Ammon's horn (tissue), 1 donor: ENCODE measurements at regions not wholly inside any gene's neighbourhood (a gene's known extent, or its start where the extent isn't known, plus 50 kb on each side); places are given as distances from the start of the nearest gene placed in this dataset.

Experiments
- DNase-seq: peaks from one replicate; pipeline ENCODE4 v3.0.0-alpha.2; 2016; ENCODE audit warnings: low spot score

DNA sequence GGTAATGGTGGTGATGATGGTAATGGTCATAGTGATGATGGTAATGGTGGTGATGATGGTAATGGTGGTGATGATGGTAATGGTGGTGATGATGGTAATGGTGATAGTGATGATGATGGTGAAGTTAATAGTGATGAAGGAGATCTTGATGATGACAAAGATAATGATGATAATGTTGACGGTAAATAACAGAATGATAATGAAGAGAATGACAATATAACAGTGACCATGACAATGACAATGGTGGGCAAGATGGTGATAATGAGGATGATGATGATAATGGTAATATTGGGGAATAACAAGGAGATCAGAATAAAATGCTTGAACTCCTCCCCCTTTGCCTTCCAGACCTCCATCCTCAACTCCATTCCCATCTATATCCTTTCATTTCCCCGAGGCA is 233.3 kb upstream of the SFSWAP start:
- no peak for DNase-seq

DNA sequence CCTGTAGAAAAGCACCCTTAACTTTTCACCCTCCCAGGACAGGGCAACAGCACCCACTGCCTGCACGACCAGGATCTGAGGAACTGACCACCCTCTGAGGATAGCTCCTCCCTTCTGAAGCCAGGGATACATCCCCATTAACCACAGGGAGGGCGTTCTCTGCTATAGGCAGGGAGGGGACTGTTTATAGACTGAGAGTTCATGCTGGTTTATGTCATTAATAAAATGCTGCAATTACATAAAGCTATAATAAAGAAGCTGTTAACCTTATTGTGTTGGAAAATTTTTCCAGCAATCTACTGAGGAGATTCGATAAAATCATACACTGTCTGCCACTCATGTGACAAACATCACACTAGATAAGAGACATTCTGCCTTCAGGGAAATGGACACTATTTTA is 232.4 kb upstream of the SFSWAP start:
- DNase-seq = no peak

DNA sequence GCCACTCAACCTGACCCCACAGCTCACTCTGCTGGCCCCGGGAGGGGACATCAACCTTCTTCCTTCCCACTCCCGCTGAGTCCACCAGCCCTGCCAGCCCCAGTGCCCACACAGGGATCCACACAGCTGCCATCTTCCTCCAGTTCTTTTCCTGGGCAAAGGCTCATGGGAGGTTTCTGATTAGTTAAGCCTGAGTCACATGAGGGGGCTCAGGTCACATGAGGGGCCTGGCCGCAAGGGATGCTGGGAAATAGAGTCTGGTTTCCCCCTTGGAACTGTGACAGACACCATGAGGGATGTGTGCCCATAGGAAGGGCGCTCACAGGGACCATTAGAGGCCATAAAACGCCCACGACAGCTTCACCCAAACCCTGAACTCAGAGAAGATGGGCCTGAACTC is 228.7 kb upstream of the SFSWAP start:
- no peak for DNase-seq

DNA sequence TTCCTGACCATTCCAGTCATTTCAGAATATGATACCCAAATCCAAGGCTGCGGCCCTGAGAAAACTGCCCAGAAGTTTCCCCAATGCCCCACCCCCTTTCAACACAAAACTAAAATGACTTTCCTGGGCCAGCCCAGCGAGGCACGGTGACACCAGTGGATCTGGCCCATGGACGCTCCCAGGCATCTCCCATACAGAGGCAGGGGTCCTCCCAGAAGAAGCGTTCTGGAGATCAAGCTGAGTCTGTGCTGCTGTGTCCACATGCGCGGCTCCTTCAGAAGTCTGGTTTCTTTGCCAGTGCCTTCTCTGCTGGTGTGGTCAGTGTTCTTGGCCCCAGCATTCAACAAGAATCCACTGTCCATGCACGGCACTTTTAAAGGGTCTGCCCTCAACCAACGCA is 228.2 kb upstream of the SFSWAP start:
- DNase-seq = no peak

DNA sequence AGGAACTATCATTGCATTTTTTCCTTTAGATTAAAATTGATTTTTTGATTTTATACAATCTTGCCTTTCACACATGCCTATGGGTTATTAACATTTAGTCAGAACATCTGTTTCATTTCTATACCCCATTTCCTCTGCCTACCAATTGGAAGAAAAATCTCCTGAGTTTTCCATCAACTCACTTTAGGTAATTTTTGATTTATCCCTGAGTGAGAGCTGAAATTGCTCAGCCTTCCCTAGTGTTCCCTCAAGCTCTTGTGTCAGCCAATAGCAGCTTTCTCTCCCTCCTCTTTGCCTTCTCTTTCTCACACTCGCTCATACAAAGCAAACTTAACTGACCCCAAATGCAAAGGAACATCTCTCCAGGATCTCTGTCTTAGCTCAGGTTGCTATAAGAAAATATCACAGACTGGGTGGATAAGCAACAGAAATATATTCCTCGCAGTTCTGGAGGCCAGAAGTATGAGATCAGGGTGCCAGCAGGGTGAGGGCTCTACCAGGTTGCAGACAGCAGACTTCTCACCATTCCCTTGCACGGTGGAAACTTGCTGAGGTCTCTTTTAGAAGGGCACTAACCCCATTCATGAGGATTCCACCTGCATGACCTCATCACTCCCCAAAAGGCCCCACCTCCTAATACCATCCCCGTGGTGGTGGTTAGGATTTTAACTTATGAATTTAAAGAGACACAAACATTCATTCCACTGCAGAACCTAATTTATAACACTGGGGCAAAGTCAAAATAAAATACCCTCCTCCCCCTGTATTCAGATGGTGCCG is 224.2 kb upstream of the SFSWAP start:
- no peak for DNase-seq

DNA sequence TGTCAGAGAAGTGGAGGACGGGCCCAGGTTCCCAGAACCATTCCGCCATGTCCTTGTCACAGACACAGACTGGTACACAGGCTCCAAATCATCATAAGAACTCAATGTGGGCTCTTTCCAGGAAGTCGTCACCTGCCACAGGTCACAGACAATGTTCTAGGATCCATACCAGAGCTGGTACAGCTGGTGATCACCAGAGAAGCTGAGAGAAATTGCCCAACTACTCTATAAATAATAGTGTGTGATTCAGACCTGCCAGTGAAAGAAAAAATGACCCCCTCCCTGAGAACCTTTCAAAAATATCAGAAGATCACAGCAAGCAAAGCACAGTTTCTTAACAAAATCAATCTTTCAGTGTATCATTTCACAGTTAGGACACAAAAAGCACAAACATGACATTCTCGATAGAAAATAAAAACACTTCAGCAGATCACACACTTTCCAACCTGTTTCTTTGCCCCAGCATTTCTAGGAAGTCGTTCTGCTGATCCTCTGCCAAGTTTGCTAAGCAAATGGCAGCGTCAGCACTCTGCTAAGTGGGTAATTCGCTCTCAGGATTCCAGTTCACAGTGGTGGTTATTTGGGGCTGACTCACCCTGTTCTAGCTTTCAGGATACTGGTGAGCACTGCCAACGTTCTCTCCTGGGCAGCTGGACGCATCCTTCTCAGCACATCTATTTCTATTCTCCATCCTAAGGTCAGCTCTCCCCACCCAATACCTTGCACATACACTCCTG is 223.3 kb upstream of the SFSWAP start:
- DNase-seq = peak; percentile 47

DNA sequence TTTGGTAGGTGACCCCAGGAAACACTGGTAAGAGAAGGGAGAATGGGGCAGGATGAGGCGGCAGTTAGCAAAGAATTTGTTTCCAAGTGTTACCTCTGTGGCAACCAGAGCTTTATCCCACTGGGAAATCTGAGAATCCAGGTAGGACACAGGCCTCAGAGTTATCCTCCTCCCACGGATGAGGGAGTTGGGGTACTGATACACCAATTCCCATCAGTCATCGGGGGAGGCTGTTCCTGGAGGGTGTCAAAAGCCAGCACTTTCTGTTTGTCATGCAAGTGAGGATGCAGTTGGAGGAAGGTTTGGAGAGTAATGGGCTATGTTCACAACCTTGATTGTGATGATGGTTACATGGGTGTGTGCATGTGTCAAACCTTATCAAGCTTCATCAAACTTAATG is 221.2 kb upstream of the SFSWAP start:
- DNase-seq = no peak

DNA sequence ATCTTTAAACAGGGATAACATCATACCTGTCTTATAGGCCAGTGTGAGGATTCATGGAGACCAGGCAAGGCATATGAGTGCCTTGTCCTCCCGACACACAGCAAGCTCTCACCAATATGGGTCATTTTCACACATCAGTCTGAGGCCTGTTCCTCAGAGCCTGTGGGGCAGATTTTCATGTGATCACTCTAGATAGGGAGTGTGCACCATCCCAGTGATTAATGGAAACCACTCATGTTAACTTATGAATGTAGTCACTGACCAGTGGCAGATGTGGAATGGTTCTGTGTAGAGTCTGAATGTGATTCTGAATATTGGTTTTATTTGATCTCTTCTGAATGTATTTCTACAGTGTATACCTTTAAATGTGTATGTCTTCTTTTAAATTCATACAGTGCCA is 219.7 kb upstream of the SFSWAP start:
- DNase-seq = no peak

DNA sequence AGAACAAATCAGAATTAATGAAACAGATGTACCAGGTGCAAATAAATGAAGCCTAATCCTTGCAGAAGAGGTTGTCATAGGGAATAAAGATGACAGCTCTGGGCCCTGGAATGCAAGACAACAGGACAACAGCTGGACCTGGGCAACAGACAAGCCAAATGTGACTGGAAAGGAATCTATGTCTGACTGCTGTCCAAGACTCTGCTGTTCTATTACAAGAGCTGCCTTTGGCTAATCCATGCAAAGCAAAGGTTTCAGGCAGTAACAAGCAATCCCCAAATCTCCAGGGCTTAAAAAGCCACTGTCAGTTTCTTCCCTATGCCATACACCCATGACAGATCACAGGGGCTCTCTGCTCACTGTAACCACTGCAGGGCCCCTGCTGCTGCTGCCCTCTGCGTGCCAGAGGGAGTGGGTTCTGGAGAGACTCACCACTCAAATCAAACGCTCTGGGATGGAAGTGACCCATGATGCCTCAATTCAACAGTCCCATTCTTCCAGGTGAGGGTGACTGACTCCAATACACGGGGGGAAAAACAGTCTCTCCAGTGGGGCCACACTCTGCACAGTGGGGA is 218.9 kb upstream of the SFSWAP start:
- no peak for DNase-seq

DNA sequence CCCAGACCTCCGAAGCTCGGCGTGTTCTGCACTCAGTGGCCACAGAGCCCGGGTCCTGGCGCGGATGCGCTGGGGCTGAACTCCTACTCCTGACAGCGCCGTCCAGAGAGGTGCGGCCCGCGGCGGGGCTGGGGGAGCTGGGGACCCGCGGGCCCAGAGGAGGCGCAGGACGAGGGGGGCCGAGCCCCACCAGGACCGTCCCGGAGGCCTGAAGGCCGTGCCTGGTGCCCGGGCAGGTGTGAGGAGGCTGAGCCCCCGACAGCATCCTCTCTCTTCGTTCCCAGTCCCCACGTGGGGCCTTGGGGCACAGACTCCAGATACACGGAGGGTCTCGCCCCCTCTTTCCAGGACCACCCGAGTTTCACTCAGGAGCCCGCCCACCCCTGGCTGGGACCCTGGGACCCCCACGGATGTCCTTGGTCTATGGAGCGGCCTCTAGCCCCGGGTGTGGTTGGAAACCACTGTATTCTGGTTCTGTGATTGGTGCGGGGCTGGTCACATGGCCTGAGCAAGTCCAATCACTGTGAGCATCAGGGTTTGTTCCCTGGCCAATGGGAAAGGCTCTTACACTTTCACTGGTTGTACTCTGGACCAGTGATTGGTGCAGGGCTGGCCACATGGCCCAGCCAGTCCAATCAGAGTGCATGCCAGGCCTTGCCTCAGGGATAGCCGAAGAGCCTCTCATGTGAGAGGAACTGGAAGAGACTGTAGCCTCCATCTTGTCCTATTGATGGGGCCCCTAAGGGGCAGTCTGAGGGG is 217.6 kb upstream of the SFSWAP start:
- no peak for DNase-seq

DNA sequence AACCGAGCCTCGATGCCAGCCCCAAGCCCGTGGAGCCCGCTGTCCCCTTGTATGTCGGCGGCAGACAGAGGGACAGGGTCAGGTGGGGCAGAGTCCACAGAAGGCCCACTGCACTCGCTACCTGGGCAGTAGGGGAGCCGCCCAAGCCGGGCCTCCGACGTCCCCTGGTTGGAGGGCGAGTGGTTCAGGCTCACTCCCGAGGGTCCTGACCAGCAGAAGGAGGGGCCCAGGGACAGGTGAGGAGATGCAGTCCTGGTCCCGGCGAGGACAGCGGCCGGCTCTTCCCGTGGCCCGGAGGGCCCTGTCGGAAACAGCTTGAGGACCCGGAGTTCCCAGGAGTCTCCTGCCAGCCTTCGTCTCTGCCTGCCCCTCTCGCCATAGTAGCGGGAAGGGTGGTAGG is 216.7 kb upstream of the SFSWAP start:
- DNase-seq = no peak

DNA sequence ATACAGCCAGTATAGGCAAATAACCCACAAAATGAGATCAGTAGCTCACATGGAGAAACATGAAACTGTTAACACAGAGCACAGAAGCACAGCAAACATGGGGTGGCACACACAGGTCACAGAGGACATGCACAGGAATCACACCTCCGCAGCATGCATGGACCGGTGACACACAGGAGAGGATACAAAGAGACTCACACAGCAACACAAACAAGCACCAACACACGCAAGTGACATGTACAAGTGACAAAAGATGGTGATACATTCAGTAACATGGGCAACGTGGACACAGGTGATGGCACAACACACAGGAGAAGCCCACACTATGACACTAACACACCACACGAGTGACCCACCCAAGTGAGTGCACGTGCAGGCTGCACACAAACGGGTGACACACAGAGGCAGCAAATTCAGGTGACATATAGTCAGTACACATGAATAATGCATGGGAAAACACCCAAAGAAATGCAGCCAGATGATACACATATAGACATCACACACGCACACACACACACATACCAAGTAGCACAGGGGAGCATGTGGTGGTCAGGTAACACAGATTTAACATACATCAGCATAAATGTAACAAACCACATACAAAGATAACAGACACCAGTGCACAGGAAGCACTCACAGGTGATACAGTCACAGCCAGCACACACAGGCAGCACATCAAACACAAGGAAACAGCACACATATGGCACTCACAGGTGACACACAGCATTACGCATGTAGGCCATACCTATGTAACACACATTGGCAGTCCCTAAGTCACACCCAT is 216.0 kb upstream of the SFSWAP start:
- DNase-seq = no peak

DNA sequence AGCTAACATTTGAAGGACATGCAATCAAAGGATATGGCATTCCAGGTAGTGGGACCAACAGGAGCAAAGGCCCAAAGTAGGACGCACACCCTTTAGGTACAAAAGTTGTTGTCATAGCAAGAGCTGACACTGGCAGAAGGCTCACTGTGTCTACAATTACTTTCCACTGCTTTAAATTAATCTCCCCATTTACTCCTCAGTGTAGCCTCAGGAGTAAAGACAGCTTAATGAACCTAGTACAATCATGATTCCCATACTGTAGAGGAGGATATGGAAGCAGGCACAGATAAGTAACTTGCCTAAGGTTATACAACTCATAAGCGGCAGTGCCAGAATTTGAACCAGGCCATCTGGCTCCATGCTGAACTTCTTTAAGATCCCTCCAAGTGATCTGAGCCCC is 212.9 kb upstream of the SFSWAP start:
- DNase-seq = no peak

DNA sequence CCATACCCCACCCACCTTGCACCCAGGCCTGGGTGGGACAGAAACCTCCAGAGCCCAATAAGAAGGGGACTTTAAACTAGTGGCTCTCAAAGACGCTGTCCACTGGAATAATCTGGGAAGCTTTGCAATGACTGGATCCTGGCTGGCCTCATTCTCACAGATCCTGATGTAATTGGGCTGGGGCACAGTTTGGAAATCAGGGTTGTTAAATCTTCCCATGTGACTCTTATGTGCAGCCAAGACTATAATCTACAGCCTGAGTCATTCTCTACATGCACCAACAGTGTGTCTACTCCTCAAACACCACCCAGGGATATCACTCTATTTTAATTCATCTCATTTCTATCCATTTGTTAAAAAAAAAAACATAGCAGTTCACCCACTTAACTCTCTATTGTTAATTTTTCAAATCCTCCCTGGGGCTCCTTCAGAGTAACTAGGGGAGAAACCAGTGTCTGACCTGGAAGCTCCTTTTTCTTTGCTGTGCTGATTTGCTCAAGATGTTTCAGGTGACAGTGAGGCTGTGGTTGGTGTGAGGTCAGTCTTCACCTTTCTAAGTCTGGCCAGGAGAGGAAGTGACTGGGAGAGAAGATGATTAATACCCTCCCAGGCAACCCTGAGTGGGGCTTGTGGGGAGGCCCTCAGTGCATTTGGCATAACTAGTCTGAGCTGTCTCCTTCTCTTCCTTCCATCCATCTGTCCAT is 211.6 kb upstream of the SFSWAP start:
- no peak for DNase-seq

DNA sequence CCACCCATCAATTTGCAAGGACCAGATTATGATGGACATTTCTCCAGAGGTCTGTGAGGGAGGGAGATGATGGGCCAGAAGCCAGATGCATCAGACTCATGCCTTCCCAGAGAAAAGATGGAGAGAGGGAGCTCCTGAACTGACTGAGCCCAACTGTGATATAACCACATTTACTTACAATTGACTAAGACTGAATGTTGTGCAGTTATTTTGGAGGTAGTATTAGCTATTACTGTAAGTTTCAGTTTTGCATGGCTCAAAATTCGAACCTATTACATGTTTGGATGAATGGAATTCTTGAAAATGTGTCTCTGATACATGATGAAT is 211.1 kb upstream of the SFSWAP start:
- no peak for DNase-seq

DNA sequence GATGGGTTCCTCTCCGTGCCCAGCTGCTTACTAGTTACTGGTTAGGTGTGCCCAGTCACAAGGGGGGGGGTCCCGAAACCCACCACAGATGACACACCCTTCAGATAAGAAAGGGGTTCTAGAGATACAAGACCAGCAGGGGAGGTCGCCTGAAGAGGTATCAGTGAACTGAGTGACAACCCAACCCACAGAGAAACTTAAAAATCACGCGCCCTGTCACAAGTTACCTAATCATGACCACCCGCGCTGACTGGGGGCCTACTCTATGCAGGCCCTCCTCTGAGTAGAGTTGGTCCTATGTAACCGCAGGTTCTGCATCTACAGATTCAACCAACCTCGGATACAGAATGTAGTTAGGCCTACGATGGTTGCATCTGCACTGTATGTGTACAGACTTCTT is 210.3 kb upstream of the SFSWAP start:
- no peak for DNase-seq

DNA sequence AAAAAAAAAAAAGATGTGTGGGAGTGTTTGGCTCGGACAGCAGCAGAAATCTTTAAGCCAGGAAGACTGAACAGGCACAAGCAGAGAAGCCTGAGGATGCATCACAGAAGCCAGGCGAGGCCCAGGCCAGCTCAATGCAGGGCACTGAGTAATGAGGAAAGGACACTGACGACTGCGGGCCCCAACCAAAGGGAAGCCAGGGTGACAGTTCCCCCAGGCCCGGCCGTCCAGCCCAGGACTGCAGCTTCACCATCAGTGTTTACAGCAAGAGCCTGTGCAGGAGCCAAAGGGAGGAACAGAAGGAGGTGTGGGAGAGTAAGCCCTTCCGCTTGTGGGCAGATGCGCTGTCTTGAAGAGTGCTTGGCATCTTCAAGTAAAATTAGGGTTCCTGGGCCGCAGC is 205.3 kb upstream of the SFSWAP start:
- no peak for DNase-seq

DNA sequence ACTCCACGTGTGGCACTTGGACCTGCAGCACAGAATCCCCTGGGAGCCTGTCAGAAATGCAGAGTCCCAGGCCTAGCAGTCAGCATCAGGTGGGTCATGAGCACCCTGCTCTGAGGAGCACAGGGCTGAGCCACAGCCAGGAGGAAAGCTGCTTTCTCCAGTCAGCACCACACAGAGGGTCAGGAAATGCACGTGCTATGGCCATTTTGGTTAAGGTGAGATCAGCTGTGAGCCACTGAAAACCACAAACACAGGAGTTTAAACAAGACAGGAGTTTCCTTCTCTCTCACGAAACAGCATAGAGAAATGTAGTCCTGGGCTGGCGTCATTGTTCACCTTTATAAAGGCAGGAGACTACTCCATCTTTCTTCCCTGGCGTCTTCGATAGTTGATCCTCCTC is 204.5 kb upstream of the SFSWAP start:
- DNase-seq = no peak

DNA sequence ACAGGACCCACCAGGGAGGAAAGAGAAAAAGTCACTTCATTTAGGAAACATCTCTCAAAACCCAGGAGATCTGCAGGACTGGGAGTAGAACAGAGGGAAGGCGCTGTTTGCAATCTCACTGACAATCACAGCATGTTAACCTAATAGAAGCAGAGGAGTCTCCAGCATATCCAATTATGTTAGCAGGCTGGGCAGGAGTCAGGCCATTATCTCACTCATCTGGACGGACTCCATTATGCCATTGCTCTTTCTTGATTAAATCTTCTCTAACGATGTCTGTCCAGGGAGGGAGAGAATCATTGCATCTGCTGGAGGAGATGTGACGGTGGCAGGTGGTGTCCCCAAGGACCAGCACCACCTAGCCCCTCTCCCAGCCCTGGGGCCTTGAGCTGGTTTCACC is 203.8 kb upstream of the SFSWAP start:
- no peak for DNase-seq

DNA sequence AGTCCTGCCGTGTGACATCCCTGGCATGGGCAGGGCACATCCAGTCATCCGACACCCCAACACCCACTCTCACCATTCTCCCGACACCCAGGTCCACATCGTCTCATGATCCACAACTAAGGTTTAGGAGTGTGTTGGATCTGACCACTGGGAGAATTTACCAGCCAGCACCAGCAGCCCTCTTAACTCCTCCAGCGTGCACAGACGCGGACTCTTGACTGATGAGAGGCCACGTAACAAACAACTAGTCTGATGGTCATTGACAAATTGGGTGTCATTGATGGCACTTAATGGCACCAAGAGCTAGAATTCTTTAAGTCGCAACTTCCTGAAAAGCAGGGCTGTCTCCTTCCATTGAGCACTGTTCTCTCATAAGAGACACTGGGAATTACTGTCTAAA is 203.0 kb upstream of the SFSWAP start:
- DNase-seq = no peak

DNA sequence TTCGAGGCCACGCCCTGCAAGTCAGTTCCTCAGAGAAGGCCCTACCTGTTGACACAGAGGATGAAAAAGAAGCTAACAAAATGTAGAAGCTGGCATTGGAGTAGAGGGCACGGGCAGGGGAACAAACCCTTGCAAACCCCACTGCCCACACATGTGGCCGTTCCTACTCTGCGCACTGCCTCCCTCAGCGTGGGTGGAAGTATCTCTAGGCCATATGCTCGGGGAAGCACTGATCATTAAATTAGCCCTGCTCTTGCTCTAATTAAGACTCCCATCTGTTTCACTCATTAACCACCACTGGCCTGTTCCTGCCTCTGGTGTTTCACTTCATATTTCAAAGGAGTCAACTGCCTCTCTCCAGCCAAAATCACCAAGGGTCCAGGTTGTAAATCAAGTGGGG is 201.2 kb upstream of the SFSWAP start:
- DNase-seq = no peak
